CD4-positive, alpha-beta T cell treated with Interleukin-6 for 4 hours (primary cell): ENCODE measurements at regions not wholly inside any gene's neighbourhood (a gene's known extent, or its start where the extent isn't known, plus 50 kb on each side); places are given as distances from the start of the nearest gene placed in this dataset.

Experiments
- DNase-seq: peaks from one replicate; pipeline ENCODE4 v3.0.0-alpha.2; 2020; ENCODE audit warnings: mixed read lengths

GRCh38 chr10:36351159-36351558, 709.1 kb upstream of the FZD8 start:
- DNase-seq, result no peak

GRCh38 chr10:36349445-36350078, 707.5 kb upstream of the FZD8 start:
- no peak for DNase-seq

GRCh38 chr10:36345807-36346206, 703.7 kb upstream of the FZD8 start:
- DNase-seq, result no peak

GRCh38 chr10:36345175-36345533, 703.1 kb upstream of the FZD8 start:
- DNase-seq, result no peak

GRCh38 chr10:36344240-36345174, 702.4 kb upstream of the FZD8 start:
- no peak for DNase-seq

GRCh38 chr10:36342781-36343180, 700.7 kb upstream of the FZD8 start:
- DNase-seq, result no peak

GRCh38 chr10:36341471-36341870, 699.4 kb upstream of the FZD8 start:
- no peak for DNase-seq

- DNase-seq, result no peak
Measured at GRCh38 chr10:36336315-36336714, 694.2 kb upstream of the FZD8 start.

GRCh38 chr10:36333446-36333845, 691.4 kb upstream of the FZD8 start:
- DNase-seq, result no peak

- no peak for DNase-seq
Measured at GRCh38 chr10:36332926-36333325, 690.8 kb upstream of the FZD8 start.

GRCh38 chr10:36331121-36331520, 689.0 kb upstream of the FZD8 start:
- DNase-seq, result no peak

GRCh38 chr10:36325815-36326214, 683.7 kb upstream of the FZD8 start:
- no peak for DNase-seq

- no peak for DNase-seq
Measured at GRCh38 chr10:36324831-36325230, 682.7 kb upstream of the FZD8 start.

GRCh38 chr10:36313142-36313541, 671.0 kb upstream of the FZD8 start:
- DNase-seq, result no peak

- DNase-seq, result no peak
Measured at GRCh38 chr10:36303896-36304295, 661.8 kb upstream of the FZD8 start.

- no peak for DNase-seq
Measured at GRCh38 chr10:36302086-36302485, 660.0 kb upstream of the FZD8 start.

GRCh38 chr10:36301539-36301938, 659.4 kb upstream of the FZD8 start:
- no peak for DNase-seq

- no peak for DNase-seq
Measured at GRCh38 chr10:36301139-36301538, 659.0 kb upstream of the FZD8 start.

- DNase-seq, result no peak
Measured at GRCh38 chr10:36283827-36284226, 641.7 kb upstream of the FZD8 start.

GRCh38 chr10:36281831-36282331, 639.8 kb upstream of the FZD8 start:
- no peak for DNase-seq

GRCh38 chr10:36280890-36281499, 638.9 kb upstream of the FZD8 start:
- DNase-seq, result no peak

- no peak for DNase-seq
Measured at GRCh38 chr10:36280321-36280741, 638.2 kb upstream of the FZD8 start.

GRCh38 chr10:36278176-36278575, 636.1 kb upstream of the FZD8 start:
- DNase-seq, result no peak

GRCh38 chr10:36277459-36277858, 635.4 kb upstream of the FZD8 start:
- DNase-seq, result no peak
